SK-MEL-5 (cell line): ENCODE measurements at regions not wholly inside any gene's neighbourhood (a gene's known extent, or its start where the extent isn't known, plus 50 kb on each side); places are given as distances from the start of the nearest gene placed in this dataset.

ENCODE experiments used
- DNase-seq: peaks from one replicate; pipeline ENCODE4 v3.0.0-alpha.2; 2016; ENCODE audit warnings: low read depth, low spot score
- in situ Hi-C: cut with HindIII; loops from 2 replicates; pipeline ENCODE4 v1.10.0; 2016; ENCODE audit warnings: low sequenced_read_pairs, high pct_unique_total_duplicates, low pct_unique_long_range_greater_than_20kb

GRCh38 chr18:56161566-56162260 lies 476.7 kb downstream of the TXNL1 start:
- no peak for DNase-seq
- in situ Hi-C loops = no loop called here

GRCh38 chr18:56158676-56159075 lies 479.7 kb downstream of the TXNL1 start:
- DNase-seq = no peak
- in situ Hi-C loops = no loop called here

GRCh38 chr18:56157541-56157940 lies 480.9 kb downstream of the TXNL1 start:
- in situ Hi-C loops = no loop called here
- no peak for DNase-seq

GRCh38 chr18:56152551-56153310 lies 485.7 kb downstream of the TXNL1 start:
- in situ Hi-C loops = no loop called here
- no peak for DNase-seq

GRCh38 chr18:56148373-56148772 lies 490.0 kb downstream of the TXNL1 start:
- DNase-seq = no peak
- in situ Hi-C loops = no loop called here

GRCh38 chr18:56146565-56146964 lies 491.8 kb downstream of the TXNL1 start:
- in situ Hi-C loops = no loop called here
- DNase-seq = no peak

GRCh38 chr18:56142001-56142400 lies 496.4 kb downstream of the TXNL1 start:
- in situ Hi-C loops = no loop called here
- no peak for DNase-seq

GRCh38 chr18:56139792-56140254 lies 498.6 kb downstream of the TXNL1 start:
- no peak for DNase-seq
- in situ Hi-C loops = no loop called here

GRCh38 chr18:56139372-56139771 lies 499.0 kb downstream of the TXNL1 start:
- DNase-seq = no peak
- in situ Hi-C loops = no loop called here

- in situ Hi-C loops = no loop called here
- DNase-seq = no peak
These were observed 502.3 kb downstream of the TXNL1 start for GRCh38 chr18:56136105-56136504.

GRCh38 chr18:56130481-56130880 lies 507.9 kb downstream of the TXNL1 start:
- in situ Hi-C loops = no loop called here
- no peak for DNase-seq

GRCh38 chr18:56128153-56128791 lies 510.1 kb downstream of the TXNL1 start:
- no peak for DNase-seq
- in situ Hi-C loops = no loop called here

GRCh38 chr18:56127322-56128099 lies 510.9 kb downstream of the TXNL1 start:
- DNase-seq = no peak
- in situ Hi-C loops = no loop called here

GRCh38 chr18:56124186-56124585 lies 514.2 kb downstream of the TXNL1 start:
- in situ Hi-C loops = no loop called here
- no peak for DNase-seq

GRCh38 chr18:56121669-56122068 lies 516.7 kb downstream of the TXNL1 start:
- DNase-seq = no peak
- in situ Hi-C loops = no loop called here

- in situ Hi-C loops = no loop called here
- DNase-seq = no peak
These were observed 517.6 kb downstream of the TXNL1 start for GRCh38 chr18:56120782-56121181.

GRCh38 chr18:56119681-56120080 lies 518.7 kb downstream of the TXNL1 start:
- in situ Hi-C loops = no loop called here
- no peak for DNase-seq

GRCh38 chr18:56118422-56118821 lies 520.0 kb downstream of the TXNL1 start:
- DNase-seq = no peak
- in situ Hi-C loops = no loop called here
